Smooth muscle cell (in vitro differentiated cells): ENCODE measurements at regions not wholly inside any gene's neighbourhood (a gene's known extent, or its start where the extent isn't known, plus 50 kb on each side); places are given as distances from the start of the nearest gene placed in this dataset.

Experiments
- DNase-seq: peaks from one replicate; lab custom pipeline; 2025; ENCODE audit not compliant: unreplicated experiment; lab: John Stamatoyannopoulos, UW
- H2AFZ ChIP-seq: fragments of 200-600 bp; sonication (generic); 2 replicates; pipeline ENCODE4 v1.6.0; 2016; ENCODE audit warnings: antibody characterized with exemption, low read depth, mild to moderate bottlenecking
- H3F3A ChIP-seq: fragments of 200-600 bp; sonication (generic); 2 replicates; pipeline ENCODE4 v1.6.0; 2017; ENCODE audit warnings: antibody characterized with exemption, low read depth
- H3K27ac ChIP-seq: fragments of 200-600 bp; sonication (generic); 2 replicates; pipeline ENCODE4 v1.5.1; 2016; ENCODE audit warnings: low read depth, mild to moderate bottlenecking
- H3K27me3 ChIP-seq: fragments of 200-600 bp; sonication (generic); 2 replicates; pipeline ENCODE4 v1.6.1; 2016; ENCODE audit warnings: low read depth, mild to moderate bottlenecking
- H3K36me3 ChIP-seq: fragments of 200-600 bp; sonication (generic); 2 replicates; pipeline ENCODE4 v1.5.1; 2016; ENCODE audit warnings: low read depth
- H3K4me1 ChIP-seq: fragments of 200-600 bp; sonication (generic); 2 replicates; pipeline ENCODE4 v1.5.1; 2016; ENCODE audit warnings: low read depth
- H3K4me2 ChIP-seq: fragments of 200-600 bp; sonication (generic); 2 replicates; pipeline ENCODE4 v1.6.0; 2016; ENCODE audit warnings: mild to moderate bottlenecking
- H3K4me3 ChIP-seq: fragments of 200-600 bp; sonication (generic); 2 replicates; pipeline ENCODE4 v1.5.1; 2016; ENCODE audit warnings: mild to moderate bottlenecking
- H3K79me2 ChIP-seq: fragments of 200-600 bp; sonication (generic); 2 replicates; pipeline ENCODE4 v1.6.0; 2016; ENCODE audit warnings: low read depth, mild to moderate bottlenecking
- H3K9ac ChIP-seq: fragments of 200-600 bp; sonication (generic); 2 replicates; pipeline ENCODE4 v1.6.0; 2016; ENCODE audit warnings: low read depth
- H3K9me3 ChIP-seq: fragments of 200-600 bp; sonication (generic); replicated peaks from 2 replicates; pipeline ENCODE4 v1.5.1; 2016; ENCODE audit warnings: low read depth
- H4K20me1 ChIP-seq: fragments of 200-600 bp; sonication (generic); 2 replicates; pipeline ENCODE4 v1.6.0; 2016; ENCODE audit warnings: low read depth
- CTCF ChIP-seq: fragments of 200-600 bp; sonication (generic); IDR thresholded peaks from 2 replicates; pipeline ENCODE4 v1.5.1; 2017; ENCODE audit warnings: borderline replicate concordance, mild to moderate bottlenecking, antibody characterized with exemption; ENCODE audit not compliant: insufficient read depth, poor library complexity, severe bottlenecking
- WGBS: methylation state at CpG from one replicate; pipeline ENCODE4 v1.1.7; 2016; ENCODE audit warnings: low lambda C conversion rate; 5-methylcytosine and 5-hydroxymethylcytosine counted together

- Histone ChIP-seq H3K36me3 (no peaks in the 10 kb centered on the region), H3K79me2 (no peaks in the 10 kb centered on the region), H3K9me3 (no peaks in the 10 kb centered on the region), H2AFZ (no peak overlapping the region), H3K27ac (peak overlapping the region; percentile 4), H3K4me2 (no peak overlapping the region), H3K9ac (no peak overlapping the region), H3K27me3 (no peaks in the 10 kb centered on the region), H3K4me1 (peaks cover 10% of the 10 kb centered on the region), H4K20me1 (no peaks in the 10 kb centered on the region), H3F3A (no peaks in the 10 kb centered on the region), H3K4me3 (no peak overlapping the region)
- no peak for TF ChIP-seq CTCF
- no peak for DNase-seq
These were observed 102.9 kb downstream of the BOD1 start for GRCh38 chr5:173513521-173513991.

DNA sequence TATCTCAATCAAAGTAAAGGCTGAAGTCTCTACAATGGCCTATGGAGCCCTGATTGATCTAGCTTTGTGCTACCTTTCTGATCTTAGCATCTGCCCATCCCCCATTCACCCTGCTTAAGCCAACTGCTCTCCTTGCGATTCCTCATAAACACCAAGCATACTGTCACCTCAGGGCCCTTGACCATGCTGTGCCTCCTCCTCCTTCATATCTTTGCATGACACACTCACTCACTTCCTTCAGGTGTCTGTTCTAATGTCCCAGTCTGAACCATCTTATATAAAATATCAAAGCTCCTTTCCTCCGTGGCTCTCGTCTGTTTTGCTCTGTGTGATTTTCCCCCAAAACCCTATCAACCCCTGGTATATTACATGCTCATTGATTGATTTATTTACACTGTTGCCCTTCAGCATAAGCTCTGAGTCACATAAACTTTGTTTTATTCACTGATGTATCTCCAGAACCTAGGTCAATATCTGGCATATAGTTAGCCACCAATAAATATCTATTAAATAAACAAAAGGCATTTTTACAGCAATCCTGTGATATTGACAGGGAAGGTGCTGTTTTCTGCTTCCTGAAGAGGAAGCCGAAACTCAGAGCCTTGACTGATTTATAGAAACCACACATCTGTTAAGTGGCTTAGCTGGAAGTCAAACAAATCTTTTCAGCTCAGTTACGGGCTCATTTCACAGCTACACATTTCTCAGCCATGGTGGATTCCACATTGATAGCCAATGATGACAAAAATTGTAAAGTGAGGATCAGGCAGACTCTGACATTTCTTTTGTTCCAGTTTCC is 103.6 kb downstream of the BOD1 start:
- Histone ChIP-seq H3K4me2 (no peak overlapping the region), H2AFZ (no peak overlapping the region), H4K20me1 (no peaks in the 10 kb centered on the region), H3K4me1 (peaks cover 10% of the 10 kb centered on the region), H3F3A (no peaks in the 10 kb centered on the region), H3K27me3 (no peaks in the 10 kb centered on the region), H3K9me3 (no peaks in the 10 kb centered on the region), H3K27ac (peak overlapping the region; percentile 4), H3K9ac (no peak overlapping the region), H3K4me3 (no peak overlapping the region), H3K36me3 (no peaks in the 10 kb centered on the region), H3K79me2 (no peaks in the 10 kb centered on the region)
- DNase-seq, result no peak
- 53% methylated on average over 5 of the region's 5 CpGs for WGBS
- TF ChIP-seq CTCF, result no peak

DNA sequence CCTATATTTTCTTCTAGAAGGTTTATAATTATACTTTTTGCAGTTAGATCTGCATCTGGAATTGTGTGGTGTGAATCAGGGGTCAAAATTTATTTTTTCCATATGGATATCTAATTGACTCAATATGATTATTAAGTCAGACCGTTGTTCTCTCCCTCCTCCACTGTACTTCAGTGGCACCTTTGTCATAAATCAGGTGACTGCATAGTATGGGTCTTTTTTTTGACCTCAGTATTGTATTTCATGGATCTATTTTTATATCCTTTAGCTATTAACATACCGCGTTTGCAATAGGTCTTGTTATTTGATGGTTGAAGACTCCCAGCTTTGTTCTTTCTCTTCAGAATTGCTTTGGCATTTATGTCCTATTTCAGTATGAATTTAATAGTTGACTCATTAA is 107.4 kb downstream of the BOD1 start:
- 89% methylated on average over 3 of the region's 3 CpGs for WGBS
- no peaks in the 10 kb centered on the region for H3K27me3 ChIP-seq

More for the DNA sequence above, 107.4 kb downstream of the BOD1 start:
- H3K4me1 ChIP-seq, result peaks cover 10% of the 10 kb centered on the region
- no peaks in the 10 kb centered on the region for H3K36me3 ChIP-seq
- H3K9ac ChIP-seq, result no peak overlapping the region
- no peak overlapping the region for H3K4me3 ChIP-seq
- no peak for DNase-seq
- H3K4me2 ChIP-seq, result no peak overlapping the region
- no peak overlapping the region for H3K27ac ChIP-seq
- no peaks in the 10 kb centered on the region for H3K79me2 ChIP-seq
- H3K9me3 ChIP-seq, result no peaks in the 10 kb centered on the region
- H3F3A ChIP-seq, result no peaks in the 10 kb centered on the region
- TF ChIP-seq CTCF, result no peak
- no peaks in the 10 kb centered on the region for H4K20me1 ChIP-seq
- no peak overlapping the region for H2AFZ ChIP-seq
